ENCODE measurements at regions not wholly inside any gene's neighbourhood (a gene's known extent, or its start where the extent isn't known, plus 50 kb on each side); places are given as distances from the start of the nearest gene placed in this dataset.

GRCh38 chr6:144666781-144667180 is 381.6 kb downstream of the UTRN start:
- H3K9me3 ChIP-seq (ENCODE audit: low read length): peaks cover 19% of the 10 kb centered on the region; the same call in 1 of the 2 replicates
- peaks cover 18% of the 10 kb centered on the region for H3K79me2 ChIP-seq (ENCODE audit: insufficient read depth, low read length)
- H3K27ac ChIP-seq (ENCODE audit: extremely low read length, insufficient read depth, low read length): no peak overlapping the region
- POLR2A ChIA-PET: no interaction called here
- intact Hi-C loops (cut with micrococcal nuclease; ENCODE audit: unreplicated experiment): no loop called here
- CTCF ChIA-PET (ENCODE audit: low intra/inter-chr PET ratio, low total read pairs): no interaction called here
- ATAC-seq (no peak), DNase-seq (ENCODE audit: low spot score) (no peak), FAIRE-seq (no peak)
- in situ Hi-C loops (cut with HindIII; ENCODE audit: extremely low pct_ligation_motif_present, low pct_unique_long_range_greater_than_20kb): no loop called here
- no peak overlapping the region for H3K4me3 ChIP-seq (replicated peaks in 1 of 3; ENCODE audit: insufficient read depth in 1 of 3, low read depth in 2 of 3, low read length in 3 of 3)
- H3K27me3 ChIP-seq (ENCODE audit: control insufficient read depth in 1 of 2, insufficient read depth in 2 of 2, low read length in 2 of 2): no peaks in the 10 kb centered on the region
- H3K4me2 ChIP-seq (ENCODE audit: low read depth, low read length): no peak overlapping the region
- WGBS (ENCODE audit: low lambda C conversion rate): 98% methylated on average over 6 of the region's 6 CpGs
- no TSS peak for BruUV-seq (replicated peaks)
- H3K9ac ChIP-seq (ENCODE audit: insufficient read depth, low read depth, low read length): no peak overlapping the region
- H4K20me1 ChIP-seq (ENCODE audit: insufficient read depth, low read length): peaks cover 16% of the 10 kb centered on the region; the same call in 1 of the 2 replicates
- no peak overlapping the region for H2AFZ ChIP-seq (ENCODE audit: low read length)
- peaks cover 0 to 5% of the 10 kb centered on the region in 2 experiments; a peak in 3 of 5 replicates for H3K36me3 ChIP-seq (replicated peaks in 1 of 2; ENCODE audit: control insufficient read depth in 1 of 2, insufficient read depth in 2 of 2, low read length in 2 of 2)
- TF ChIP-seq REPIN1 (CRISPR knock-in tag; IDR thresholded peaks at IDR 0.05; ENCODE audit: borderline replicate concordance, low read depth) (no peak), ZNF7 (CRISPR knock-in tag; IDR thresholded peaks at IDR 0.05) (no peak), SATB2 (CRISPR knock-in tag; IDR thresholded peaks at IDR 0.05) (no peak), TRAFD1 (CRISPR knock-in tag; IDR thresholded peaks at IDR 0.05; ENCODE audit: borderline replicate concordance) (no peak), THYN1 (CRISPR knock-in tag; IDR thresholded peaks at IDR 0.05; ENCODE audit: borderline replicate concordance, low read depth) (no peak), HBP1 (CRISPR knock-in tag; IDR thresholded peaks at IDR 0.05; ENCODE audit: low read depth) (no peak), NFRKB (IDR thresholded peaks at IDR 0.05) (no peak), ZNF446 (CRISPR knock-in tag; IDR thresholded peaks at IDR 0.05) (no peak), ZNF761 (CRISPR knock-in tag; conservative IDR thresholded peaks at IDR 0.05) (no peak), ZNF552 (CRISPR knock-in tag; IDR thresholded peaks at IDR 0.05; ENCODE audit: borderline replicate concordance) (no peak), ZNF160 (CRISPR knock-in tag; IDR thresholded peaks at IDR 0.05) (no peak), TBX3 (IDR thresholded peaks at IDR 0.05; ENCODE audit: borderline replicate concordance) (no peak), DZIP1 (CRISPR knock-in tag; IDR thresholded peaks at IDR 0.05) (no peak), NR2F1 (CRISPR knock-in tag; IDR thresholded peaks at IDR 0.05) (no peak), HNRNPLL (IDR thresholded peaks at IDR 0.05; ENCODE audit: low read depth, low read length, poor library complexity, severe bottlenecking) (no peak), RCOR2 (CRISPR knock-in tag; IDR thresholded peaks at IDR 0.05) (no peak)
- peaks cover 39% of the 10 kb centered on the region for H3K4me1 ChIP-seq (ENCODE audit: insufficient read depth, low read length)

All from HepG2 (cell line).